NCI-H748 treated with DMSO at 0.1 percent for 48 hours (cell line): ENCODE measurements at regions not wholly inside any gene's neighbourhood (a gene's known extent, or its start where the extent isn't known, plus 50 kb on each side); places are given as distances from the start of the nearest gene placed in this dataset.
"Not testable (repeated sequence)": the region's sequence is repeated elsewhere in the genome, so short reads cannot be mapped to it uniquely, and the experiment has no call there.

Experiments
- DNase-seq: peaks from one replicate; lab custom pipeline; 2025; lab: John Stamatoyannopoulos, UW

DNA sequence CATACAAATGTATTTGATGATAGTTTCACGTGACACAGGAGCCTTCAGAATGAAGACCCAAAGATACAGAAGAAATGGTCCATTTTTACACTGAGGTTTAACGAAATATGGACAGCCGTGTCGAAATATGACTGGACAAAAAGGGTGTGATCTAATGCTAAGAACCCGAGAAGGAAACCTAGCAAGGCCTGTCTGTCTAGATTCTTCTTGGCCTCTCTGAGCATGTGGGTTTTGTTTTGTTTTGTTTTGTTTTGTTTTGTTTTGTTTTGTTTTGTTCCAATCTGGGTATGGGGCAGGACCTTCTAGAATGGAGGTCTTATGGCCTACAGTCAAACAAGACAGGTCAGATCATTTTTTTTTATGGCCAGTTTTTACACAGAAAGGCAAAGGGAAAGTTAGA lies 242.7 kb upstream of the STT3B start:
- DNase-seq = no peak

DNA sequence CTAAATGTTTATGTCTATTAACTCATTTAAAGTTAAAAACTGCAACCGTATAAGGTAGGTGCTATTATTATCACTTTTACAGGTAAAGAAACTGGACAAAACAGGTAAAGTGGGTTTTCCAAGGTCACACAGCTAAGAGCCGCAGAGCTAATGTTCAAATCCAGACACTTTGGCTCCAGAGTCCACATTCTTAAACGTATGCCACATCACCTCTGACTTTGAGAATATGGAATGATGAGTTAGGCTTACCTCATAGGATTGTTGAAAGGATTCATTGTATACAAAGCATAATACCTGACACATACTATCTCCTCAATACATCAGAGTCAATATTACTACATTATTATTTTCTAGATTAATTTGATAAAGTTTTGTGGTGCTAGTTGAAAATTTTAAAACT lies 240.9 kb upstream of the STT3B start:
- DNase-seq = no peak

DNA sequence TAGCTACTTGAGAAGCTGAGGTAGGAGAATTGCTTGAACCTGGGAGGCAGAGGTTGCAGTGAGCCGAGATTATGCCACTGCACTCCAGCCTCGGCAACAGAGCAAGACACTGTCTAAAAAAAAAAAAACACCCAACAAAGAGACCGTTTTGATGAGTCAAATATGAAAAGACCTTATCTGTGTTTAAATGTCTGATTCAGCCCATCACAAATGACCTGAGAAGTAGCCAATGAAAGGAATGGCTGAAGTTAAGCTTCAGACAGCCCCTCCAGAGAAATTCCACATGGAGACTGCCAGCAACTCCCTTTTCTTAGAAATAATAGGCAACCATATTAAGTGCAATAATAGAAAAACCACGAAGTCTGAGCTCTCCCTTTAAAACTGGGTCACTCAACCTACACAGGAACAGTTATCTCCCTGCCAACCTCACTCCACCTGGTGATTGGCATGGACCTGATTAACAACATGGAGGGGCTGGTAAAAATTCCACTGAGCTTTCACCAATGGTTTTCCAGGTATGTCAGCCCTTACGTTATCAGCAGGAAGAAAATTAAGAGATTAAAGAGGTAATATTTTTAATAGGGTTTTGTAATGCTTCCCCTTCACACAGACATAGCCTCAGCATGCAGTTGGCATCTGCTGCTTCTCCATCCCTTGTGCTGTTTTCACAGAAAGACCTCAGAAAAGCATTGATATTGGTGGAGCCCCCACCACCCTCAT lies 238.1 kb upstream of the STT3B start:
- no peak for DNase-seq

DNA sequence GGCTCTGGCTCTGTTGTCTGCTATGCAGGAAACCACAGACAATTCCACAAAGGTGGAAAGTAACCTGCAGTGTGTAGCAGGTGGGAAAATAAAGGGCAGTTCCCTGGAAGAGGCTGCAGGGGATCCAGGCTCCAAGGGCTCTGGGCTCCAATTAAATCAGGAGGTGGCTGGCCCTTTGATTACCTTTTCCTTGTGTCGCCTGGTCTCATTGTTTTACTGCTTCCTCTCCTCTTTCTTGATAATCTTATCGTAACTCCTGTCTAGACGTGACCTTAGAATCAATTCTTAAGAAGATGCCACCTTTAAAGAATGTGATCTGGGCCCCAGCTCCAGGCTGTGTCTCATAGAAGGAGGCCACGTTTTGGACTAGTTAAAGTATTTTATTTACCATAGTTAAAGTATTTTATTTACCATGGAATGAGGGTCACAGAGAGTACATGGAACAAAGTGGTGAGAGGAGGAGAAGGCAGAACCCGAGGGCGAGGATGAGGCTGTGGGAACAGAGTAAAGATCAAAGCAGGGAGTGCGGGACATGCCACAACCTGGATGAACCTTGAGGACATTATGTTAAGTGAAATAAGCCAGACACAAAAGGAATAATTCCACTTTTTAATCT lies 237.5 kb upstream of the STT3B start:
- DNase-seq = no peak

DNA sequence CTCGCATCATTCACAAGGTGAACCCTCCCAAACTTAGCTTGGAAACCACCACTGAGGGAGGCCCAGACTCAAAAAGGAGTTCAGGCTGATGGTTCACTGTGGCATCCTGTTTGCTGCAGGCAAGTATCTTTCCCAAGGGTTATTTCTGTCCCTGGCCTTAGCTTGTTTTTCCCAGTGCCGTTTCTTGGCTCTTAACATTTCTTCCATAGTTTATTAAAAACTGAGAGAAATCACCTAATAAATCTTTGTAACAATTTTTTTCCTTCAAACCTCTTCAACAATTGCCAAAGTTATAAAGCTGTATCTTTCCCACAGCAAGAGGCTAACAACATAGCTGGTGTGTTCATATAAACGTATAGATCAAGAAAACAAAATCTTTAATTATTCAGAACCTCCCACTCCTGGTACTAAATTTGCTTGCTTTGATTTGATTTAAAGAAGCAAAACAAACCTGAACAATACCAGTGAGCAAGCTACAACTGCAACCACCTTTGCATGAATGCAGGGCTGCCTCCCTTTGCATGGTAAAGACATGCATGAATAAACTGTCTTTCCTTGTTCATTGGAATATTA lies 234.9 kb upstream of the STT3B start:
- no peak for DNase-seq

DNA sequence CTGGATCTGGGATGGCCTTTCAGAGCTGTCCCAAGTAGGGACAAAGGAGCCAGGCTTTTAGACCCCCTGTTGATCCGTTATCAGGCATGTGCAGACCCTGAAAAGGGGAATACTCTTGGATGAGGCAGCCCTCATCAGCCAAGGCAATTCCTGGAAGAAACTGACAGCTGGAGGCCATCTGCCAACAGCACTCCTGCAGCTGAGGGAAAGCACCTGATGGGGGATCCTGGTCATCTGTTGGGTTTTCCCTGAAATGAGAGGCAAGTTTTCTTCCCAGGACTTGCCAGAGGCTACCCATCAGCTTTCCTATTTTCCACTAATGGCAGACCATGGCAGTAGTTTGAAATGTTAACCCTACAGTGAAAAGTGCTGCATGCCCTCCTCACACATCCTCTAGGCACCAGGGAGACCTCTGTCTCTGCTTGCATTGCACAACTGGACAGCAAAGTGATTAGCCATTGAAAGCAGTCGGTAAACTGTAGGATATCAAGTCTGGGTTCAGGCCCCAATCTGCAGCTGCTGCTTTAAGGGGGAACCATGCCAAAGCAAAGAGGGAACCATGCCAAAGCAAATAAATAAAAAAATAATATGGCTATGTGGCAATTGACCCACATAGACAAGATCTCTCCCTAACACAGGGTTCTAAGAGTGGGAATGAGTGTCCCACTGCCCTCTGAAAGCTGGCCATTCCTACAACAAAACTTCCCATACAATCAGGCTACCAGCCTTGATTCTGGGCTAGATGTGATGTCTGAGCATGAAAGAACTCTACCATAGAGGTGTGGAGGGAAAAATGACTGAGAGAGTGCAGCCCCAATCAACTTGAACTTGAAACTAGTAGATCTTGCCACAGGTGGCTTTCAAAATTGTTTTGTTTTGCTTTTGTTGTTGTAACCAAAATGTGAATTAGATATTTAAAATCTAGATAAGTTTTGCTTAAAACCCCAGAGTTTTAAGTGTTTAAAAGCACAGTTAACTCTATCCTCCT lies 232.0 kb upstream of the STT3B start:
- DNase-seq = peak; percentile 22

DNA sequence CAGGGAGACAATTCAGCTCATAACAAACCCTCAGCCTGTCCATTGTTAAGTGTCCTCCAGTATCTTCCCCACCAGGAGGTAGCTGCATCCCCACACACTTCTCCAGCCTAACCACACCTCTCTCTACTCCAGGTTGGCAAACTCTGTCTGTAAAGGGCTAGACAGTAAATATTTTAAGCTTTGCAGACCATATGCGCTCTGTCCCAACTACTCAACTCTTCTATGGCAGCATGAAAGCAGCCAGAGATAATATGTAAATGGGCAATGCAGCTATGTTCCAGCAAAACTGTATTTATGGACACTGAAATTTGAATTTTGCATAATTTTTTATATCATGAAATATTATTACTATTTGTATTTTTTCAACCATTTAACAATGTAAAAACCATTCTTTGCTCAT lies 230.4 kb upstream of the STT3B start:
- DNase-seq = no peak

DNA sequence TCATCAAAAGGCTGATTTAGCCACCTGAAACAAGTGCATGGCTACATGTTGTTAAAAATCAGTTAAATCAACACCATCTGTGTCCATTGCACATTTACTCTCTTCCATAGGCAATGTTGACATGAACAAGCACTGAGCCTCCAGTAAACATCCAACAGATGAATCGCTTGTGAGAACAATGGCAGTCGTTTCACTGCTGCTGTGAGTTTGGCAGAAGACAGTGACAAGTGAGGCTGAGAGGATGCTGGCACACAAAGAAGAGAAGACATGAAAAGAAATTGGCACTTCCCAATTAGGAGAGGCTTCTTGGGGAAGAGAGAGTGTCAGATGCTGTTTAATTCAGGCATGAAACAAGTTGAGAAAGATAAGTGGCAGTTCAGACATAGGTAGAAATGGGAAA lies 227.4 kb upstream of the STT3B start:
- peak; percentile 22 for DNase-seq

DNA sequence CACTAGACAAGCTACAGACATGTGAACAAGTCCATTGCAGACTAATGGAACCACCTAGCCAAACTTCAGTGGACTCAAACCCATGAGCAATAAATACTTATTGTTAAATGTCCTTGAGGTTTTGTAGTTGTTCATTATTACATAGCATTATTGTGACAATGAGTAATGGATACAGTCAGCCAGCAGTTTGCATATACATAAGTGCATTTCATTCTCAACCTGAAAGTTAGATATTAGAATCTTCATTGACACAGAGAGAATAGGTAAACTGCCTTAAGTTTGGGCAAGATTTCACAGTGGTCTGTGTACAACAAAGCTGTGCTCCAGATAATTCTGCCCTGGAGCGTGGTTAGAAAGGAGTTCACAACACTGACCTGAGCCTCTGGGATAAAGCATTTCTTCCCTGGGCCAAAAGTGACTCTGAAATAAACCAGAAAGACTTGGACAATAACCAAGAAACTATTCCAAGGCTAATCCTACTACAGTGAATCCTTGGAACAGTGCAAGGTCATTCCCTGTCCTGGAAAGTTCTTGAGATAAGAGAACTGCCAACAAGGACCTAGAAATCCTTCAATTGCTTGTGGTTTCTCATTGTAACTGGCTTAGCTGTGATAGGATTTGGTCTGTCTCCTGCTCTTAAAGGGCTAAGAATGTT lies 225.5 kb upstream of the STT3B start:
- DNase-seq = no peak

DNA sequence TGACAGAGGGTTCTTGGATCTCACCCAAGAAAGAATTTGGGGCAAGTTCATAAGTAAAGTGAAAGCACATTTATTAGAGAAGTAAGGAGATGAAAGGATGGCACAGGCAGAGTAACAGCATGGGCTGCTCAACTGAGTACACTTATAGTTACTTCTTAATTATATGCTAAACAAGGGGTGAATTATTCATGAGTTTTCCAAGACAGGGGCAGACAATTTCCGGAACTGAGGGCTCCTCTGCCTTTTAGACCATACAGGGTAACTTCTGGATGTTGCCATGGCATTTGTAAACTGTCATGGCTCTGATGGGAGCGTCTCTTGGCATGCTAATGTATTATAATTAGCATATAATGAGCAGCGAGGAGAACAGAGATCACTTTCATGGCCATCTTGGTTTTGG lies 221.2 kb upstream of the STT3B start:
- DNase-seq = no peak

DNA sequence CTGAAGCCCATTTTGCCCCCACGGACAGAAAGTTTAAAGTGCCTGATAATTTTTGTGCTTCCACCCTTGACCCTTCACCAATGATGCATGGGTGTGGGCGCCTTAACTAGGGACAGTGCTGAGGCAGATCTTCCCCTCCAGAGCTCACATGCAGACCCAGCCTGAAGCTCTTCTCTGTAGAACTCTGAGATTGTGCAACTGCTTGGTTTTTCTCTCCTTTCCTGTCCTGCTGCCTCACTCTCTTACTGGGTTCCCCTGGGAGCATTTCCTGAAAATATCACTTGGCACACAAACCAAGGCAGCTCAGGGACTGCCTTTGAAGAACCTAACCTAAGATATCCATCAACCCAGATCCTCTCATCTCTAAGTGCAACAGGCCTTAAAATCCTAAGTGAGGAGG lies 220.3 kb upstream of the STT3B start:
- DNase-seq = no peak

DNA sequence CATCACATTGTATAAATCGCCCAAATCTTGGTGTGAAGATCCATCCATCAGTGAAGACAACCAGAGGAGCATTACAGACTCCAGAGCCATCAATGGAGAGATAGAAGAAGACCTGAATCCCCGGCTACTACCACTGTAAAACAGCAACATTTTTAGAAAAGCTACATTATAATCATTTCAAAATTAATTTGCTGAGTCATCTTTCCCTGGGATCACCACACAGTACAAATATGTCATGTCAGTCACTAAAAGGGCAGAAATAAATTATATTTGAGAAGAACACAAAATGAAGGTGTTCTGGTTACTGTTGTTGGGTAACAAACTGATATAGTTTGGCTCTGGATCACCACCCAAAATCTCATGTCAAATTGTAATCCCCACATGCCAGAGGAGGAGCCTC lies 218.5 kb upstream of the STT3B start:
- no peak for DNase-seq

DNA sequence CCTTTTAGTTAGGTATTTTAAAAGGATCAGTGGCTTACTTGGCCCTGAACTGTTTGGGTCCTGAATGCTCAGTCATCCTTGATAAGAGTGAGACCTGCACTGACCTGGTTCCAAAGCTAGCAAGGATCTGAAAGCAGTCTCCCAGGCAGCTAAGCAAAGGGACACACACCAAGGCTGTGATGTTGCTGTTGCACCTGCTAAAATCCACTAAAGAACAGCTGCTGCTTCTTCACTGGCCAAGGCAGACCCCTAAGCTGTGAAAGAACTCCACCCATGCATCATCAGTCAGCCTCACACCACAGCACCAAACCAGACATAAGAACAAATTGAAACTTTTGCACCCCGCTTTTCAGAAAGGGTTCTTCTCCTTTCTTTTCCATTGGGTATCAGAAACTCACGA lies 213.4 kb upstream of the STT3B start:
- no peak for DNase-seq

DNA sequence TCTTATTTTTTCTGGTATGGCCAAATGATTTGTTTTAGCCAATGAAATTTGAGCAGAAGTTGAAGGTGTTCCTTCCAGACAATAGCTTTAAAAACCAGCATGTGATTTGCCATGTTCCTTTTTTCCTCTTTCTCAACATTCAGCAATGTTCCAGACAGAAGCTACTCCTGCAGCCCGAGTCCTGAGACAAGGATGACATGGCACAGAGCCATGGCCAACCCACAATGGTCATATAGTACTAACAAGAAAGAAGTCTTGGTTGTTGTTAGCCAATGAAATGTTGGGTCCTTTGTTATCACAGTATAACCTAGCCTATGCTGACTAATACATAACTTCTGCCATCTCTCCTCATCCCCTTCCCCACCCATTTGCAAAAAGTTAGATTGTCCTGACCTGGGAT lies 211.1 kb upstream of the STT3B start:
- no peak for DNase-seq

DNA sequence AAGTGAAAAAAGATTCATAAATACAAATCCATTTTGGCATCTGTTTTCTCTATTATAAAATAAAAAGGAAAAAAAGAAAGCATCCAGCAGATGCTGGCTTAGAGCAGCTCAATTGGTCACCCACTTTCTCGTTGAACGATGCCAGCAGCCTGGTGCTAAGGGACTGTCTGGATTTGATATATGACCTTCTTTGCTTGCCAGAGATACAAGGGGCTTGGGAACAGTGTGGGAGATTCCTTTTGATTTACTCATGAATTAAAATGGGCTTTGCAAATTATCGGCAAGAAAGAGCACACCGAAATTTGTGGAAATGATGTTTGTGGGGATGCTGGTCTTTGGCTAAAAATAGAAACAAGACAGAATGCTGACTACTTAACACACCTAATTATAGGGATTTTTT lies 210.3 kb upstream of the STT3B start:
- no peak for DNase-seq

DNA sequence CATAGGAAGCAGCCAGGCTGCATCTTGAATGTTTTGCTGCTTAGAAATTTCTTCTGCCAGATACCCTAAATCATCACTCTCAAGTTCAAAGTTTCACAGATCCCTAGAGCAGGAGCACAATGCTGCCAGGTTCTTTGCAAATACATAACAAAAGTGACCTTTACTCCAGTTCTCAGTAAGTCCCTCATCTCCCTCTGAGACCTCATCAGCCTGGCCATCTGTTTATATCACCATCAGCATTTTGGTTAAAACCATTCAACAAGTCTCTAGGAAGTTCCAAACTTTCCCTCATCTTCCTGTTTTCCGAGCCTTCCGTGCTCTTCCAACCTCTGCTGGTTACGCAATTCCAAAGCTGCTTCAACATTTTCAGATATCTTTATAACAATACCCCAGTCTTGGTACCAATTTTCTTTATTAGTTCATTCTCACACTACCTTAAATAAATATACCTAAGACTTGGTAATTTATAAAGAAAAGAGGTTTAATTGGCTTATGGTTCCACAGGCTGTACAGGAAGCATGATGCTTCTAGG lies 204.8 kb upstream of the STT3B start:
- DNase-seq = not testable (repeated sequence)

DNA sequence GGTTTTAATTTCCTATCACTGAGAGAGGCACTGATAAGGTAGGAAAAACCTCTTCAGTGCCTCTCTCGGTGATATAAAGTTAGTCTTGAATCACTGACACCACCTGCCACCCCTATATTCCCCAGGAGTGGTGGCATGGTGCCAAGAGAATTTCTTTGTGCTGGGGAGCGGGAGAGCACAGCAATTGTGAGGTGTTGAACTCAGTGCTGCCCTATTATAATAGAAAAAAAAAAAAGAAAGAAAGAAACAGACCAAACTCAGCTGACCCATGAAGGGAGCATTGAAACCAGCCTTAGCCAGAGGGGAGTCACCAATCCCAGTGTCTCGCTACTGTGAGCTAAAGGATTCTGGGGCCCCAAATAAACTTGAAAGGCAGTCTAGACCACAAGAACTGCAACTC lies 201.4 kb upstream of the STT3B start:
- peak; percentile 63 for DNase-seq

DNA sequence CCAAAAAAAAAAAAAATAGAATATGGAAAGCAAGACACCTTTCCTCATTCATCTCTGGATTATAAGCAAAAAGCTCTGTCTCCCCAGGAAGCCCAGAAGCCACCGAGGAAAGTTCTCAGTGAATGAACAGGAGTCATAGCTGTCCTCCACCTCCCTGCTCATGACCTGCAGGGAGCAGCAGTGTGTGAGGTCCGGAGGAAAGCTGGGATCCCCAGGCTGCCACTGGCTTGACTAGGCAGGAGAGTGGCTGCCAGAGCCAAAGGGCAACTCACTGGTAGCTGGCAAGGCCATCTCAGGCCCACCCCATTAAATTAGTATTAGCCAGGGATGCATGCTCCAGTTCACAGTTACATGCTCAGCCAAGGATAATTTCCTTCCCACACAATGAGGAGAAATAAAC lies 191.6 kb upstream of the STT3B start:
- no peak for DNase-seq

DNA sequence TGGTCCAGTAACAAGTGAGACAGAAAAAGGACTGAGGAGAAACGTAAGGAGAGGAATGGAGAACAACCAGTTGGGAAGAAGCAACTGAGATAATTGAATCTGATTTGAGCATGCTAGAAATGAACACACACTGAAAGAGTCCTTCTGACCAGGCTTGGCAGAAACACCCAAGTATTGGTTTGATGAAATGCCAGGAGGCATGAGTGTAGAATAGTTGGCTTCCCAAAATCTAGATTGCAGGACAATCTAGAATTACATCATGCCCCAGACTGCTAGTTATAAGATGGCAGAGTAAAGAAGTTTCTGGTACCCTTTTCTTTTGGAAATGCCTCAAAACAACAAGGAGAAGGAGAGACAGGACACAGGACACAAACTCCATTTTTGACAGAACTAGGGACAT lies 189.7 kb upstream of the STT3B start:
- no peak for DNase-seq

DNA sequence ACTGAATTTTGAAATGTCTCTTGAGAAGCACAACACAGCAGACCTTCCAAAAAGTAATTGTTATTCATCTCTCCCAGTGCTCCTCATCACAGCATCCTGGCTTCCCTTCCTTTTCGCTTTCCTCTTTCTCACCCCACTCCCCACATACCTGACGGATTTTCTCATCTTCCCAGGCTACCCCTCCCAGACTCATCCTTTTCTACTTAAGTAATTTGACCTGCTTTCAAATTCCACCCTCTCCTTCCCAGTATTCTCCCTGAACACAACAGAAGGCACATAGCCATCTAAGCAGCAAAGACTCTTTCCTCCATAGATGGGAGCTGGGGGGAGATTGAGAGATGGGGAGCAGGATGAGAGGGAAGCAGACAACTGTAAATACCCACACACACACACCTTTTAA lies 187.1 kb upstream of the STT3B start:
- no peak for DNase-seq

DNA sequence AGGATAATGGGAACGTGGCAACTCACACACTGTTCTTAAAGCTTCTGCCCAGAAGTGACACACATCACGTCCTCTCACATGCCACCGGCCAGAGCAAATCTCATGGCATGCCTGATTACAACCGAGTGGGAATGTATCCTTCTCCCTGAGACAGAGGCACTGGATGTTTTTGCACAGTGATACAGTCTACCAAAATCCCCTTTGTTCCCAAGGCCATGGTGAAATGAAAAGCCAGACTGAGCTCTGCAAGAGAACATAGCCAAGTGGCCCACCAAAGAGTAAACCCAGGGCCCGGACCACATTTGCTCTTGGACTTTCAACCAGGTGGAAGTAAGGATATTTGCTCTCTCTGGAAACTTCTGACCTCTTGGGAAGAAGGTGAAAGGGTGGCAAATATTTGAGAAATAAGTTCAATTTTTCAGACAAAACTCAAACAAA lies 186.2 kb upstream of the STT3B start:
- DNase-seq = no peak
